Stimulated activated CD4-positive, alpha-beta T cell treated with anti-CD3 and anti-CD28 coated beads, Interleukin-15, amount 100 ng/mL, for 24 hours (primary cell): ENCODE measurements at regions not wholly inside any gene's neighbourhood (a gene's known extent, or its start where the extent isn't known, plus 50 kb on each side); places are given as distances from the start of the nearest gene placed in this dataset.

Experiments
- DNase-seq: peaks from one replicate; pipeline ENCODE4 v3.0.0-alpha.2; 2020

DNA sequence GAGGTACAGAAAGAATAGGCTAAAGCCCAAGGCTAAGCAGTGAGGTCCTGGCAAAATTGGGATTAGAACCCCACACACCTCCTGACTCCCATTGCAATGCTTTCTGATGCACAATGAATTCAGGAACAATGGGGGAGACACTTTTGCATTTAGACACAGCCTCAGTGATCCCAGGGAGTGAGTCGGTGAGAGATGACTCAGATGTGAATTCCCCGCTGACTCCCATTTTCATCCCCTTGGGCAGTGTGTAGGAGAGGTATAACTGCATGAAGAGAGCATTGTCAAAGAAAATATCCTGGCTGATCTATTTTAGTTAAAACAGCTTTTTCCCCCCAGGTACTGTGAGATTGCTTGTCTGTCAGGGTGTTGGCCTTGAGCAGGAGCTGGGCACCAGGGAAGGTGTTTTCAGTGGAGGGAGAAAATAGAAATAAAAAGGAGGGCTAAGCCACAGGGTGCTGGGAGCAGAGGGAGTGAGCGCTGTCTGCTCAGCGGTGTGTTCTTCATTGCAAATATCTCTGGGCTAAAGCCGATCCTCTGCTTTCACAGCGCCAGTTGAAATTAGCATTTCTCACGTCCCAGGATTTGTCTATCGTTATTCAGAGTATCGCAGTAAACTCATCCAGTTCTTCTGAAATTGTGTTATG lies 247.7 kb upstream of the PTBP2 start:
- DNase-seq: no peak

DNA sequence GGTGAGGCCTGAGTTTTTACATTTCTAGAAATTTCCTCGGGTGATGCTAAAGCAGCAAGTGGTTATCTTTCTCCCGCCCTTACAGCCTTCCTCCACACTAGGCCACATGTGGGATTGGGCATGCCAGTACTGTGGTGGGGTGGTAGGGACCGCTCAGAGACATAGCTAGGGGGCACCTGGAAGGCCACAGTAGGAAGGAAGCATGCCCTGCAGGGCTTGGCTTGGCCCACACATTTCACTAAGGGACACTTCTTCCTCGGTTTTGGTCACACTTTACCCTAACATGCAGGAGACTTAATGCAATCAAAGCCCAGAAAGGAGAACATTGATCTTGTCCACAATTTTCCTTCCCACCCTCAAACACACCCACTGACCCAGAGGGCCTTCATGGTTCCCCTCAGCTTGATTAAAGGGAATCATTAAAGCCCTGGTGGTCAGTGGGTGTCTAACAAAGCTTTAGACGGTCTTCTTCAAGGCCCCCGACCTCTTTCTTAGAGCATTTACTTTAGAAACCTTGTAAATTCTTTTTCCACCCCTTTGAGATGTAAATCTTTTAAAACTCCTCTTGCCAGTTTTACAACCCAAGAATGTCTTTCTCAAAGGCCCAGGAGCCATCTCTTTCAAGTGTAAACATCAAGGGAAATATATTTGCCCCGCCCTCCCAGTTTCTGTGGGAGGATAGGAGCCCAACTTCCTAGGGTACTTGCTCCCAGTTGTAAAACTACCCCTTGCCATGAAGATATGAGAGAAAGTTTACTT lies 246.4 kb upstream of the PTBP2 start:
- no peak for DNase-seq

- no peak for DNase-seq
Observed at GRCh38 chr1:96475903-96476302, 245.7 kb upstream of the PTBP2 start.

GRCh38 chr1:96478228-96478627 lies 243.4 kb upstream of the PTBP2 start:
- DNase-seq: no peak

DNA sequence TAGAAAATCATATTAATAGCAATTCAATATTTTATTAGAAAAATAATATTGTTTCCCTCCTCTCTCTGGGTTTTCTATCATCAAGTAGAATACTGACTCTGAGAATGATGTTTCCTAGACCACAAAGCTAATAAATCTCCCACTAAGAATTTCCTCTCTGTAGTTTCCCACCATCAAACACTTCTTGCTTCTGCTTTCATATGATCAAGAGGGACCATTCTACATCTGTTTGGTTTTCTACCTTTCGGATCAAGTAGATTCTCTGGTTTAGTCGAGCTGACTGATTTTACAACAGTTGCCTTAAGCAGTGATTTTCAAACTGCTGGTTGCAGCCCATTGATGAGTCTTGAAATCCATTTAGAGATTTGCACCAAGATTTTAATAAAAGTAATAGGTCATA lies 240.2 kb upstream of the PTBP2 start:
- DNase-seq: no peak

DNA sequence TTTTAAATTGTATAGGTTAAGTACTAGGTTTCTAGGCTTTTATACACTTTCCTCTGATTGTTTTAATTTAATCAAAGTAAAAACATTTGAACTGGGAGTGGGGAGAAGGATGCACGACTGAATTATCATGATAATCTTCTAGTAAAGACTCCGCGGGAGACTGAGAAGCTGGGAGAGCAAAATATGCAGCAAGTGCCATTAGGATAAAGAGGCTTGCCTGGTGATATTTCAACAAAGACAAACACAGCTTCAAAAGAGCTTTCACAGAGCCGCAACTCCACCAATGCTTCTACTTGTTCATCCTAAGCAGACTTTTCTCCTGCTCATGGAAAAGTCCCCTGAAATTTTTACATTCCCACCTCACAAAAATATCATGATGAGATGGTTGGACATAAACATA lies 239.0 kb upstream of the PTBP2 start:
- DNase-seq: no peak

GRCh38 chr1:96487394-96487793 lies 234.2 kb upstream of the PTBP2 start:
- no peak for DNase-seq

DNA sequence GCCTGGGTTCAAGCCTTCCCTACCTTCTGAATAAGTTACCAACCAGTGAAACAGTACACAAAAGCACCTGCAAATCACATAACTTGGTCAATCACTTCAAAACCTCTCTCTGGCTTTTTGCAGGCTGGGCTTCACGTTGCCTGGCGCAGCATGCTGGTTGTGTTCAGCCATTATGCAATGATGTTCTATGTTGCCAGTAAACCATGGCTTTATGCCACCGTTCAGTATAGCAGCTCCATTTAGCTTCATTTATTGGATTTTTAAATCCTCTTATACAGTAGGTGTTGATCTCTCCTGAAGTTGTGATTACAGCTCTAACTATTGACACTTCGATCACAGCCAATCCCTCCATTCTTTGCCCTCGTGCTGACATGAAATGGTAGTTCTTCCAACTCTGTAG lies 233.6 kb upstream of the PTBP2 start:
- no peak for DNase-seq

- no peak for DNase-seq
Observed at GRCh38 chr1:96488777-96489176, 232.8 kb upstream of the PTBP2 start.

DNA sequence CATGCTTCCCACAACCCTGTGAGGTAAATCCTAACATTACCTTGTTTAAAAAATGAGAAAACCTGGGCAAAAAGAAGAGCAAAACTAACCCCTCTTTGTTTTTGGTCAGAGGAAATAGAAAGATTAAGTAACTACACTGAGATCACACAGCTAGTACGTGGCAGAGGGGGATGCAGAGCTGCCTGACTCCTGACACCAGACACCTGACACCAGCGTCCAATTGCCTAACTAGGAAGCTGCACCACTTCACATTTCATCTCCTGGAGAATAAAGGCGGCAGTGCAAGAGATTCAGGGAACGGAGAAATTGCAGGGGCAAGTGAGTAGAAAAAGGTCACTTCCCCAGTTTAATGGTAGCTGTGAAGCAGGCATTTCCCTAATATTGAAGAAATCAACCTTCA lies 229.3 kb upstream of the PTBP2 start:
- DNase-seq: no peak

GRCh38 chr1:96498744-96499340 lies 222.7 kb upstream of the PTBP2 start:
- DNase-seq: no peak

DNA sequence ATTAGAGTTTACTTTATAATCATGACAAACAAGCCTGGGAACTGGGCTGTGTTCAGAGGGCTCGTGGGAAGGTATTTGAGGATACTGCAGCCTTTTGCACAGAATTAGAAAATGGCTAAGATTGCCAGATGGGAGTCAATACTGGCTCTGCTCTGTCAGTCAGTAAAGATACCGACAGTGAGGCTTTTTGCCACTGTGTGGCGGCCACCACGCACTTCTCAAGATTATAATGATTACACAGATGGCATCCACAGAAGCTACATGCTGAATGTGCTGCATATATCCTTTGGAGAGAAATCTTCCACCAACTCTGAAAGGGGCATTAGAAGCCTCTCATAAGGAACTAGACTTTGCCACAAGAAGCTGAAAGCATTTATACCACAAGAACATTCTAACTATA lies 213.4 kb upstream of the PTBP2 start:
- DNase-seq: no peak

DNA sequence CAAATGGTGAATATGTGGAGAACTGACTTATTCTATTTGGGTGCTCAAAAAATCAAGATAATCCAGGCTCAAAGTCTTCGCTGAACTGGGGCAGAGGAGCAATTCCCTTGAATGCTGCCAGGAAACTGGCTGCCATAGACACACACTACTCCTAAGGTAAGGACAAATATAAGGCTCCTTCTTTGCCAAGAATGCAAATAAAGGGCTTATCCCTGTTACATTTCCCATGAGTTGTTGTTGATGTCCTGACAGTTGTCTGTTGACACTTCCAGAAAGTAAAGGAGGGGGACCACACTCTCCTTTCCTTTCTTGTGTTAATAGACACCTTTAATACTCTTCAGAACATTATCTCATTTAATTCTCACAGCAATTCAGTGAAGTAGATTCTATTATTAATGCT lies 212.2 kb upstream of the PTBP2 start:
- DNase-seq: no peak

GRCh38 chr1:96509951-96510350 lies 211.6 kb upstream of the PTBP2 start:
- DNase-seq: no peak

GRCh38 chr1:96510391-96510790 lies 211.2 kb upstream of the PTBP2 start:
- no peak for DNase-seq

- no peak for DNase-seq
Observed at GRCh38 chr1:96510911-96511310, 210.7 kb upstream of the PTBP2 start.

DNA sequence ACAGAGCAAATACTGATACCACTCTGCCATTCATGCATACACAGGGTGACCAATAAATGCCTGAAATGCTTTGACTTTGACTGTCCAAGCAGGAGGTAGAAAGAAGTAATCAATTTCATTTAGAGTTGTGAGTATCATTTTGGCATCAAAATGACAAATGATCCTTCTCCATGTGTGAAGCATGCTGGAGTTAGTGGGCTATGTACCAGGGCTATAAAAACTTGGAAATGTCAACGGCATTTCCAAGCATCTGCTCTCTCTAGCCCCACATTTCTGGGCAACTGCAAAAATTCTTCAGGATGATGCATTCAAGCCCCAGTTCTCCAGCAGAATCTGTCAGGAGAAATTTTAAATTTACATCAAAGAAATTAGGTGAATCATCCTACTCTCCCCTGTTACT lies 208.4 kb upstream of the PTBP2 start:
- no peak for DNase-seq

GRCh38 chr1:96515430-96515829 lies 206.2 kb upstream of the PTBP2 start:
- no peak for DNase-seq

DNA sequence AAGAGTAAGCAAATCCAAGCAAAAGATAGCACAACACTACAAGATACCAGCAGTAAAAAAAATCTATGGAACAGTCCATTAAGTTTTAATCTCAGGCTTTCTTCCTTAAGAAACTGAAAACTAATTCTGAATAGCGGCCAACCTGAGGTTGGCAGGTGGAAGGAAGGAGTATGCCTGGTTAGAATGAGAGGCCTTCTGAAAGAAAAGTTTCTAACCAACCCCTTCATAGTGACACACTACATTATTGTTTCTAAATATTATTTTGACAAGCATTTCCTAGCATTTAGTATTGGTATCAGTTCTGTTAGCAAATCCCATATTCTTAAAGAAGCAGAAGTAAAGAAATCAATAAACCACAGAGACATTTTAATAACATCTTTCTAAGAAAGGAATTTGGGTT lies 205.7 kb upstream of the PTBP2 start:
- no peak for DNase-seq

GRCh38 chr1:96519851-96520578 lies 201.6 kb upstream of the PTBP2 start:
- DNase-seq: no peak

- no peak for DNase-seq
Observed at GRCh38 chr1:96520579-96520947, 201.0 kb upstream of the PTBP2 start.

DNA sequence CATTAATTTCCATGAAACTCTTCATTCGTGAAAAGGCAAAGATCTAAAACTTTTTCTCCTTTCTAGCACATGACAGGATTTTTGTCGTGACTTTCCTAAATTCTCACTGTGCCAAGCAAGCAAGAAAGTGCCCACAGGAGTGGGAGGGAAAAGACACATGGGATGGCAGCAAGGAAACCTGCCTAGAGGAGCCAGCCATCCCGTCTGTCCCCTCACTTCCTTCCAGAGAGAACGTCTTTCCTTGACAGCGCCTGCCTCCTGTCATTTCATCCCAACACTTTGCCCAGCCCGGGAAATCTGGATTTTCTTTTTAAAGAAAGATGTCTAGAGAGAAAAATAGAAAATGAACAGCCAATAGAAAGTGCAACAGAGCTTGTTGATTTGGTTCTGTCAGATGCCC lies 200.6 kb upstream of the PTBP2 start:
- DNase-seq: no peak

DNA sequence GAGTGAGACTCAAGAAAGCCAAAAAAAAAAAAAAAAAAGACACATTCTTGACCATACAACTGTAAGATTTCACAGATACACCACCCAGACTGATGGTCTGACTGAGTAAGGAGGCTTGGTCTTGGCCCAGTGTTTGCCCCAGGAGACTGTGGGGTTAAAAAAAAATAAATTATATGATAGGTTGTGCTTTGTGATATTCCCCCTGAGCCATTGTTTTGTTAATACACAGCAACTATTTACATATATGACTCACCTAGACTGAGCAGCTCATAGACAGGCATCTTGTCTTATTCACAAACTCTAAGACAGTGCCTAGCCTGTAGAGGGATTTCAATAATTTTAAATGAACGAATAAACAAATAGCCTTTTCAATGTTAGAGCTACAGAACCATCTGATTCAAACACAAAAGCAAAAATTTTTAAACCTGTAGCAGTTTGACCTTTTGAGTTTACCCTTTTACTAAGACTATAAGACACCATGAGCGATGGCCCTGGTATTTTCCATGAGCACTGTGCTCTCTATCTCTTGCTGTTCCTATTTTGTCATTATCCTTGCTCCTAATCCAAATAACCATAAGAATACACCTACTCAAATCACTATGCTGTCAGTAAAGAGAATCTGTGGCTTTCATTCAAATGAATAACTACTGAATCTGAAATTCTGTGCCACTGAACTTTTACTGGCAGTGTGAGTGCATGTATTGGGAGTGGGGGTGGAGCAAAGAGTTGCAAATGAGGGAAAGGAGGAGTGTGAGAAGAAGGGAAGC lies 199.4 kb upstream of the PTBP2 start:
- no peak for DNase-seq
